ENCODE measurements at regions not wholly inside any gene's neighbourhood (a gene's known extent, or its start where the extent isn't known, plus 50 kb on each side); places are given as distances from the start of the nearest gene placed in this dataset.

GRCh38 chr13:44075113-44075512 lies 195.4 kb downstream of the LACC1 start:
- Histone ChIP-seq H3K36me3 (no peaks in the 10 kb centered on the region), H3K27ac (no peak overlapping the region), H3K4me3 (ENCODE audit: low read depth, low read length) (no peak overlapping the region), H3K27me3 (ENCODE audit: insufficient read depth, low read depth, severe bottlenecking) (no peaks in the 10 kb centered on the region), H3K9me3 (ENCODE audit: severe bottlenecking) (no peaks in the 10 kb centered on the region)
- no peak for TF ChIP-seq CTCF (IDR thresholded peaks at IDR 0.05; ENCODE audit: low read depth, low read length)
- DNase-seq = no peak

DNA sequence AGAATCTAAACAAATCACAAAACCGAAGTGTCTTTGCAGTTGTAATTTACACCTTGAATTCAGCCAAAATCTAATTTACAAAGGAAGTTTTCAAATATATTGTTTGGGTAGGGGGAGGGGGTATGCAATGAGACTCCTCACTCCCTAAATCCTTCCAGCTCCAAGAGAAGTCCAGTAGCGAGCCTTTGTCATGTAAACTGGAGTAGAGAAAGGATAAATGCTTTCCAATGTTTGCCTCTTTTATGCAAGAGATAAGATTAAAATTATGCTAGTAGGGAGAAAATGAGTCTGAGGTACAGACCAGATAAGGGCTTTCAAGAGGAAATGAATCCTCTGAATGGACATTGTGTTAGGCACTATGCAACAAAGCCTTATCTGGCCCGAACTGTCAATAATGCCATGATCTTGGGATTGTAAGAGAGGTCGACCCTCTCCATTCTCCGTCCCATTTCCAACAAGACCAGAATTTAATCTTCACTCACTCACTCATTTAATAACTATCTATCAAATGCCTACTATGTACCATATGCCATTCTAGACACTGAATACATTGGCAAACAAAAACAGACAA lies 199.2 kb downstream of the LACC1 start:
- no peak overlapping the region for H3K4me3 ChIP-seq (ENCODE audit: low read depth, low read length)
- H3K9me3 ChIP-seq (ENCODE audit: severe bottlenecking) = no peaks in the 10 kb centered on the region
- DNase-seq = no peak
- TF ChIP-seq CTCF (IDR thresholded peaks at IDR 0.05; ENCODE audit: low read depth, low read length) = no peak
- no peaks in the 10 kb centered on the region for H3K36me3 ChIP-seq
- no peak overlapping the region for H3K27ac ChIP-seq
- no peaks in the 10 kb centered on the region for H3K27me3 ChIP-seq (ENCODE audit: insufficient read depth, low read depth, severe bottlenecking)

- Histone ChIP-seq H3K27ac (no peak overlapping the region), H3K9me3 (ENCODE audit: severe bottlenecking) (no peaks in the 10 kb centered on the region), H3K4me3 (ENCODE audit: low read depth, low read length) (no peak overlapping the region), H3K27me3 (ENCODE audit: insufficient read depth, low read depth, severe bottlenecking) (no peaks in the 10 kb centered on the region), H3K36me3 (no peaks in the 10 kb centered on the region)
- no peak for DNase-seq
- TF ChIP-seq CTCF (IDR thresholded peaks at IDR 0.05; ENCODE audit: low read depth, low read length) = no peak
Measured at GRCh38 chr13:44079413-44080205, 199.9 kb downstream of the LACC1 start.

DNA sequence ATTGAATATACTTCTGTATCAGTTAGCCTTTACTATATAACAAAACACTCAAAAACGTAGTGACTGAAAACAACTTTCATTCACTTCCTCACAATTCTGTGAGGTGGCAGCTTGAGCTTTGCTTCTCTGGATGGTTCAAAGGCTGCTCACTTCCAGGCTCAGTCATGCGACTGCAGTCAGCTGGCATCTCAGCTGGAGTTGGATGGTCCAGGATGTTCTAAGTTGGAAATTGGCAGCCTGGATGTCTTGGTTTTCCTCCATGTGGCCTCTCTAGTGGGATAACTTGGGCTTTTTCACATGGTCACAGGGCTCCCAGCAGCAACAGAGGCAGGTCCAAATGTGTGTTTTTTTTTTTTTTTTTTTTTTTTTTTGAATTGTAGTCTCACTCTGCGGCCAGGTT lies 204.4 kb downstream of the LACC1 start:
- Histone ChIP-seq H3K36me3 (no peaks in the 10 kb centered on the region), H3K9me3 (ENCODE audit: severe bottlenecking) (no peaks in the 10 kb centered on the region), H3K4me3 (ENCODE audit: low read depth, low read length) (no peak overlapping the region), H3K27me3 (ENCODE audit: insufficient read depth, low read depth, severe bottlenecking) (no peaks in the 10 kb centered on the region), H3K27ac (no peak overlapping the region)
- no peak for TF ChIP-seq CTCF (IDR thresholded peaks at IDR 0.05; ENCODE audit: low read depth, low read length)
- DNase-seq = no peak

- no peak for TF ChIP-seq CTCF (IDR thresholded peaks at IDR 0.05; ENCODE audit: low read depth, low read length)
- Histone ChIP-seq H3K9me3 (ENCODE audit: severe bottlenecking) (no peaks in the 10 kb centered on the region), H3K27me3 (ENCODE audit: insufficient read depth, low read depth, severe bottlenecking) (no peaks in the 10 kb centered on the region), H3K27ac (no peak overlapping the region), H3K36me3 (no peaks in the 10 kb centered on the region), H3K4me3 (ENCODE audit: low read depth, low read length) (no peak overlapping the region)
- DNase-seq = no peak
Measured at GRCh38 chr13:44086389-44086788, 206.7 kb downstream of the LACC1 start.

All from WERI-Rb-1 (cell line).